ENCODE measurements at regions not wholly inside any gene's neighbourhood (a gene's known extent, or its start where the extent isn't known, plus 50 kb on each side); places are given as distances from the start of the nearest gene placed in this dataset.
"Not testable (repeated sequence)": the region's sequence is repeated elsewhere in the genome, so short reads cannot be mapped to it uniquely, and the experiment has no call there.

DNA sequence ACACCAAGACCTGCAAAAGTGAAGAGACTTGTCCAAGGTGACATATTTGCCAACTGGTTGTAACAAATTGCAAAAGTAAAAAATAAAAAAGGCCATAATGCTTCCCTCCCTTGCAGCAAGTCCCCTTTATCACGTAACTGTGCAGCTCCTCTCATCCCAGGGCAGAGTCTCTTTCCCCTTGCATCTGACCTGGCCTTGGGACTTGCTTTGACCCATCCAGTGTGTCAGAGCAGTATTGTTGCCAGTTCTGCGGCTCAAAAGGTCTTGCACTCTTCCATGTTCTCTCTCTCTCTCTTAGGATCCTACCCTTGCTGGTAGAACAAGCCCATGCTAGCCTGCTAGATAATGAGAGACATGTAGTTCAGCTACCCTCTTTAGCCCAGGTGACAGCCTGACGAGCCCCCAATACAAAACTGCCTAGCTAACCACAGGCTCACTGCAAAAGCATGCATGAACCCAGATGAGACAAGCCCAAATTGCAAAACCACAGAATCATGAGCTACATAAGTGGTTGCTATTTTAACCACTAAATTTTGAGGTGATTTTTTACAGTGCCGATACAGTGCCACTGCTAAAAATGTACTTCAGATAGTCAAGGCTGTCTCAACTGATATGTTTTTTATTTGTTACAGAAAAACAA lies 289.5 kb upstream of the PPARGC1A start:
- no peak for TF ChIP-seq POLR2A (IDR thresholded peaks at IDR 0.05)
- TF ChIP-seq, protein P1, sequence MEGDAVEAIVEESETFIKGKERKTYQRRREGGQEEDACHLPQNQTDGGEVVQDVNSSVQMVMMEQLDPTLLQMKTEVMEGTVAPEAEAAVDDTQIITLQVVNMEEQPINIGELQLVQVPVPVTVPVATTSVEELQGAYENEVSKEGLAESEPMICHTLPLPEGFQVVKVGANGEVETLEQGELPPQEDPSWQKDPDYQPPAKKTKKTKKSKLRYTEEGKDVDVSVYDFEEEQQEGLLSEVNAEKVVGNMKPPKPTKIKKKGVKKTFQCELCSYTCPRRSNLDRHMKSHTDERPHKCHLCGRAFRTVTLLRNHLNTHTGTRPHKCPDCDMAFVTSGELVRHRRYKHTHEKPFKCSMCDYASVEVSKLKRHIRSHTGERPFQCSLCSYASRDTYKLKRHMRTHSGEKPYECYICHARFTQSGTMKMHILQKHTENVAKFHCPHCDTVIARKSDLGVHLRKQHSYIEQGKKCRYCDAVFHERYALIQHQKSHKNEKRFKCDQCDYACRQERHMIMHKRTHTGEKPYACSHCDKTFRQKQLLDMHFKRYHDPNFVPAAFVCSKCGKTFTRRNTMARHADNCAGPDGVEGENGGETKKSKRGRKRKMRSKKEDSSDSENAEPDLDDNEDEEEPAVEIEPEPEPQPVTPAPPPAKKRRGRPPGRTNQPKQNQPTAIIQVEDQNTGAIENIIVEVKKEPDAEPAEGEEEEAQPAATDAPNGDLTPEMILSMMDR (IDR thresholded peaks at IDR 0.05) = no peak
- WGBS, 2 donors = 88 to 92% methylated on average over 4 of the region's 4 CpGs
- no peaks in the 10 kb centered on the region for H3K36me3 ChIP-seq
- H3K27me3 ChIP-seq = no peaks in the 10 kb centered on the region
- intact Hi-C loops (cut with DNase I) = no loop called here
- H3K4me3 ChIP-seq (replicated peaks in 1 of 3) = no peak overlapping the region
- H3K27ac ChIP-seq = no peak overlapping the region
- H3K9me3 ChIP-seq = no peaks in the 10 kb centered on the region
- no peak for DNase-seq
- H3K4me1 ChIP-seq = no peaks in the 10 kb centered on the region

DNA sequence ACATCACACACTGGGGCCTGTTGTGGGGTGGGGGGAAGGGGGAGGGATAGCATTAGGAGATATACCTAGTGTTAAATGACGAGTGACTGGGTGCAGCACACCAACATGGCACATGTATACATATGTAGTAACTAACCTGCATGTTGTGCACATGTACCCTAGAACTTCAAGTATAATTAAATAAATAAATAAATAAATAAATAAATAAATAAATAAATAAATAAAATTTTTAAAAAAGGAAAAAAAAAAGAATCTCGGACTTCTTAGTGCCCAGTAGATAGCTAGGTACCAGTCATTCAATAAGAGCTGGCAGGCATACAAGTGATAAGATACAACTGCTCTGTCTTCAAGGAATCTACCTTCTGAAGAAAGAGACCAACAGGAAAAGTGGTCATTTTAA lies 287.6 kb upstream of the PPARGC1A start:
- H3K4me1 ChIP-seq; H3K36me3 ChIP-seq; H3K4me3 ChIP-seq (replicated peaks in 1 of 3); H3K9me3 ChIP-seq; H3K27me3 ChIP-seq; intact Hi-C loops (cut with DNase I); DNase-seq; H3K27ac ChIP-seq: not testable (repeated sequence)
- 88% methylated on average over 2 of the region's 2 CpGs for WGBS, 2 donors

DNA sequence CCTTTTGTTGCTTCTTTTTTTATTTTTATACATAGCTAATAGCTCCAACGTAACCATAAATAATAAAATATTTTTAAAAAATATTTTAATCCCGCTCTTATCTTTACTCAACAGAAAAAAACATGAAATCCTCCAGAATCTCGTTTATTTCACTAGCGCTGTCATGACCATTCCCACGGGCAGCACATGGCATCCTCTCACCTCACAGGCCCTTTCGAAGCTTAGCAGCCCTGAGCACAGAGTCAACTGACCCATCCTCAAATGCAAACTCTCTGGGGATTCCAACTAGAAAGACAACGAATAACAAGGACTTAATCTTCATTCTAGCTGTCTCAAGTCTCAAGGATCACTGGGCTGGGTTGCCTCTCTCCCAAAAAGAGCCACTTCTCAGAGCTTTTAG lies 285.9 kb upstream of the PPARGC1A start:
- Histone ChIP-seq H3K36me3 (no peaks in the 10 kb centered on the region), H3K4me1 (no peaks in the 10 kb centered on the region), H3K27ac (no peak overlapping the region), H3K27me3 (no peaks in the 10 kb centered on the region), H3K4me3 (replicated peaks in 1 of 3) (no peak overlapping the region), H3K9me3 (no peaks in the 10 kb centered on the region)
- DNase-seq = no peak
- intact Hi-C loops (cut with DNase I) = no loop called here
- TF ChIP-seq POLR2A (IDR thresholded peaks at IDR 0.05) = no peak
- TF ChIP-seq, protein P1 (IDR thresholded peaks at IDR 0.05) = no peak
- WGBS, 2 donors = 74 to 86% methylated on average over 7 of the region's 7 CpGs

DNA sequence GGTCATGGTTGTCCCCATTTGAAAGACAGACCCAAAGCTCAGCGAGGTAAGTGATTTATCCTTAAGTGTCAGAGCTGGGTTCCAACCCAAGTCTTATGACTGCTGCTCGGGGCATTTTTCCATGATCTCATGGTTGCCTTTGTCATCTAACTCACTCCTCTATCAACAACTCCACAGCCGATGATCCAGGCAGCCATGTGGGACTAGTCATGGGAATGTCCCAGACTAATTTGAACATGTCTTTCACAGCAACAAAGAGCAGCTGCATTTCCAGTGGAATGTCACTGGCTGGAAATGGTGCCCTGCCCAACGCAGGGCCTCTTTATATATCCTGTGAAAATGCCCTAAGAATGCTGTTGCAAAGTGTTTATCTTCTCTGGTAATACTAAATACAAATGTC lies 284.8 kb upstream of the PPARGC1A start:
- Histone ChIP-seq H3K27ac (no peak overlapping the region), H3K4me3 (replicated peaks in 1 of 3) (no peak overlapping the region), H3K9me3 (no peaks in the 10 kb centered on the region), H3K36me3 (no peaks in the 10 kb centered on the region), H3K4me1 (no peaks in the 10 kb centered on the region), H3K27me3 (no peaks in the 10 kb centered on the region)
- no peak for DNase-seq
- intact Hi-C loops (cut with DNase I) = no loop called here
- TF ChIP-seq, protein P1 (IDR thresholded peaks at IDR 0.05) = no peak
- TF ChIP-seq POLR2A (IDR thresholded peaks at IDR 0.05) = no peak
- 70 to 90% methylated on average over 4 of the region's 4 CpGs for WGBS, 2 donors

DNA sequence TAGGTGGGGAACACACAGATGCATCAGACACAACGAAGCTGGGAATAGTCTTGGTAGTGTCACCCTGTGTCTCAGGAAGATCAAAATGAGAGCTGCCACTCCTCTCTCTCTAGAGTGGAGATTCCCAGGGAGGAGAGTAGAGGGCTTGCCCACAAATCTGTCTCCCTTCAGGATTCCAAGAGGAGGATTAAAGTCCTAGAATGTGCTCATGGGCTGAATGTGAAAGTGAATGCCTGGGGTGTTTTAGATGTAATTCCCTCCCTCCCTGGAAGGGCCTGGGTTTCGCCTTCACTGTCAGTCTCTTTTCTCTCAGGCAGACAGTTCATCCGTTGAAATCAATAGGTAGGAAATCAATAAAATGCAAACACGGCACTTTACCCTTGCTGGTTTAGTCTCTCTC lies 282.6 kb upstream of the PPARGC1A start:
- Histone ChIP-seq H3K27ac (no peak overlapping the region), H3K4me1 (peaks cover 0 to 4% of the 10 kb centered on the region in 2 donors), H3K27me3 (no peaks in the 10 kb centered on the region), H3K36me3 (no peaks in the 10 kb centered on the region), H3K4me3 (replicated peaks in 1 of 3) (no peak overlapping the region), H3K9me3 (no peaks in the 10 kb centered on the region)
- WGBS, 2 donors = 68 to 76% methylated on average over 4 of the region's 4 CpGs
- intact Hi-C loops (cut with DNase I) = no loop called here
- DNase-seq = no peak
- TF ChIP-seq, protein P1 (IDR thresholded peaks at IDR 0.05) = no peak
- TF ChIP-seq POLR2A (IDR thresholded peaks at IDR 0.05) = no peak

DNA sequence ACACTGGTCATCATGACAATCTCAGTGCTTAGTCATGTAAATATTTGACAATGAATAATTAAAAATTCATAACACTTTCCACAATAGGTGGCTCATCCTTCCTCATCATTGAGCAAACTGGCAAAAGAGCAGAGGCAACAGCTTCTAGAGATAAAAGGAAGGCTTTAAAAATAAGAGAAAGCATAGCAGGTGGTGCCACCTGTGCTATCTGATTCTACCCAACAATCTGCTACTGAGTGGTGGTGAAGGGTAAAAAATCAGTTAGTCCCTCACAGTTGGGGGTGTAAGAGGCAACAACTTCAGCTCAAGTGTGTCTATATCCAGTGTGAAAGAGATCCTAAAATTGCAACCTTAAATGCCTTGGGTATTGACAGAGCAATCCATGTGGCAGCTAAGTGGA lies 280.1 kb upstream of the PPARGC1A start:
- Histone ChIP-seq H3K4me1 (peaks cover 0 to 4% of the 10 kb centered on the region in 2 donors), H3K4me3 (replicated peaks in 1 of 3) (no peak overlapping the region), H3K36me3 (no peaks in the 10 kb centered on the region), H3K27me3 (no peaks in the 10 kb centered on the region), H3K27ac (no peak overlapping the region), H3K9me3 (no peaks in the 10 kb centered on the region)
- no peak for DNase-seq
- TF ChIP-seq POLR2A (IDR thresholded peaks at IDR 0.05) = no peak
- TF ChIP-seq, protein P1 (IDR thresholded peaks at IDR 0.05) = no peak
- intact Hi-C loops (cut with DNase I) = no loop called here
